ENCODE measurements at regions not wholly inside any gene's neighbourhood (a gene's known extent, or its start where the extent isn't known, plus 50 kb on each side); places are given as distances from the start of the nearest gene placed in this dataset.

DNA sequence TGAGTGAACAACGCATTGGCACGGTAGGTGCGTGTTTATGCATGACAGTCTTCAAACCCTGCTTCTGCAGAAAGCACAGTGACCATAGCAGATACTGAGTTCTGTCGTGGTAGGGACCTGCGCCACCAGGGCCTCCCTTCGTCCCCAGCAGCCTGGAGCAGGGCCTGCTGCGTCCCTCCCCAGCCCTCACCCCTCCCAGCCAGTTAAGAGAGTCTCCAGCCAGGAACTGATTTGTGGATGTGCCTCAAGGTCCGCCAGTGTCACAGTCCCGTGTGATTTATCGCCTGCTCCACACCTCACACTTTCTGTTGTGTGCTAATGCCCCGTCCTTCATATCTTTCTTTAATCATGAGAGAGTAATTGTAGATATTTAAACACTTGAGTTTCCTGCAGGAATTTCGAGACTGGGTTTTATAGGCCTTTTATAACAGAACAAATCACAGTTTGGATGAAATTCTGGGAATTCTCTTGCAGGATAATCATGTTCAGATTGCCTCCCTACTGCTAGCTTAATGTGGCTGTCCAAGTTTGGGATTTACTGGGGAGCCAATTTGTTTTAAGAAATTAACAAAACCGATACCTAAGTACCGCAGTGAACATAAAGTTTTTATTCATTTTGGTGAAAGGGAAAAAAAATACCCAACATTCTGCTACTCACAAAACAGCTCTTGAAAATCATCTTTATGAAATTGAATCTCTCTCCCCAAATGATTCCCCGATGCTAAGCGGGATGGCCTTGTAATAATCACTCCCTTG lies 438.6 kb downstream of the TSHZ3 start:
- Histone ChIP-seq H3K27ac (no peak overlapping the region), H3K9me3 (no peaks in the 10 kb centered on the region), H3K36me3 (no peaks in the 10 kb centered on the region), H3K4me3 (no peak overlapping the region), H3K4me1 (no peaks in the 10 kb centered on the region), H3K27me3 (peaks cover 0 to 7% (median 0%) of the 10 kb centered on the region in 7 donors)
- DNase-seq (no peak), ATAC-seq (no peak)
- WGBS, 2 donors = 77 to 79% methylated on average over 16 of the region's 16 CpGs
- TF ChIP-seq, protein P1, sequence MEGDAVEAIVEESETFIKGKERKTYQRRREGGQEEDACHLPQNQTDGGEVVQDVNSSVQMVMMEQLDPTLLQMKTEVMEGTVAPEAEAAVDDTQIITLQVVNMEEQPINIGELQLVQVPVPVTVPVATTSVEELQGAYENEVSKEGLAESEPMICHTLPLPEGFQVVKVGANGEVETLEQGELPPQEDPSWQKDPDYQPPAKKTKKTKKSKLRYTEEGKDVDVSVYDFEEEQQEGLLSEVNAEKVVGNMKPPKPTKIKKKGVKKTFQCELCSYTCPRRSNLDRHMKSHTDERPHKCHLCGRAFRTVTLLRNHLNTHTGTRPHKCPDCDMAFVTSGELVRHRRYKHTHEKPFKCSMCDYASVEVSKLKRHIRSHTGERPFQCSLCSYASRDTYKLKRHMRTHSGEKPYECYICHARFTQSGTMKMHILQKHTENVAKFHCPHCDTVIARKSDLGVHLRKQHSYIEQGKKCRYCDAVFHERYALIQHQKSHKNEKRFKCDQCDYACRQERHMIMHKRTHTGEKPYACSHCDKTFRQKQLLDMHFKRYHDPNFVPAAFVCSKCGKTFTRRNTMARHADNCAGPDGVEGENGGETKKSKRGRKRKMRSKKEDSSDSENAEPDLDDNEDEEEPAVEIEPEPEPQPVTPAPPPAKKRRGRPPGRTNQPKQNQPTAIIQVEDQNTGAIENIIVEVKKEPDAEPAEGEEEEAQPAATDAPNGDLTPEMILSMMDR (IDR thresholded peaks at IDR 0.05) = no peak
- intact Hi-C loops (cut with DNase I) = no loop called here

DNA sequence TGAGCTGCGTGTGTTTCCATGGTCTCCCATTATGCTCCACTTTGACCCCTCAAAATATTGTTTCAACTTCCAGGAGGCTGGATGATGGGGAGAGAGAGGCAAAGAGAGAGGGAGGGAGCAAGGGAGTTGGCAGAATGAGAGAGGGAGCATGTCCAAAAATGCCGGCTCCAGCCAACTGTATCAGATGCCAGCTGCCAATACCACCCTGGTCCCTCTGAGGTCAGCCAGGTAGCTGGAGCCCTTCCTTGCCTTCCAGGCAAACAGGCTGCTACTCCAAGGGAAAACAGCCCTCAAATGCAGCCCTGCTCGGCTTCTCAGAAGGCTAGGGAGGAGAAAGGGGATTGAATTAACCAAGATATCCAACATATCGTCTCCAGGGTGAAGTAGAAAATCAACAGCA lies 440.0 kb downstream of the TSHZ3 start:
- intact Hi-C loops (cut with DNase I) = loop anchor here in 1 of 10 donors (10.0 kb wide), 1 partner anchor 224 kb away; no protein-coding TSS in a partner anchor
- TF ChIP-seq, protein P1 (IDR thresholded peaks at IDR 0.05) = no peak
- H3K4me3 ChIP-seq = no peak overlapping the region
- no peaks in the 10 kb centered on the region for H3K9me3 ChIP-seq
- DNase-seq (no peak), ATAC-seq (no peak)
- H3K27me3 ChIP-seq = peaks cover 0 to 6% (median 0%) of the 10 kb centered on the region in 7 donors
- H3K4me1 ChIP-seq = no peaks in the 10 kb centered on the region
- 73 to 78% methylated on average over 4 of the region's 4 CpGs for WGBS, 2 donors
- H3K36me3 ChIP-seq = no peaks in the 10 kb centered on the region
- H3K27ac ChIP-seq = no peak overlapping the region

DNA sequence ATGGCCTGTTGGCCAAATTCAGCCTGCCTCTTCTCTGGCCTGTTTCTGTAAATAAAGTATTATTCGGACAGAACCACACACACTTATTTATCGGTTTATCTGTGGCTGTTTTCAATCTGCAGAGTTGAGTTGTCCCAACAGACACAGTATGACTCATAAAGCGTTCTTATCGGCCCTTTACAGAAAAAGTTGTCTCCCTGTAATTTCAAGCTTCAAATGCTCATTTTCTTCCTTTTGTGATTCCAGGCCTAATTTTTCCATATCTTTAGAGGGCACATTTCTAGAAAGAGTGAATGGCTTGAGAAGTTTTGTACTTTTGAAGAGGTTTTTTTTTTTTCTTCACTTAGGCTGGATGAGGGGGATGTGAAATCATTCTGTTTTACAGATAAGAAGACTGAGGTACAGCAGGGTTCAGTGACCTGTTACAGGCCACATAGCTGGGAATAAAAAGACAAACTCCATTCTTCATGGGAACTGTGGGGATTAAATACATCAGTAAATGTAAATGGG lies 440.9 kb downstream of the TSHZ3 start:
- ATAC-seq = no peak
- Histone ChIP-seq H3K4me3 (no peak overlapping the region), H3K36me3 (no peaks in the 10 kb centered on the region), H3K27me3 (peaks cover 0 to 5% (median 0%) of the 10 kb centered on the region in 7 donors), H3K27ac (no peak overlapping the region), H3K4me1 (no peaks in the 10 kb centered on the region), H3K9me3 (no peaks in the 10 kb centered on the region)
- TF ChIP-seq, protein P1 (IDR thresholded peaks at IDR 0.05) = no peak
- no peak for DNase-seq
- intact Hi-C loops (cut with DNase I) = loop anchor here in 1 of 10 donors (10.0 kb wide), 1 partner anchor 224 kb away; no protein-coding TSS in a partner anchor
- 62 to 68% methylated on average over 4 of the region's 4 CpGs for WGBS, 2 donors

DNA sequence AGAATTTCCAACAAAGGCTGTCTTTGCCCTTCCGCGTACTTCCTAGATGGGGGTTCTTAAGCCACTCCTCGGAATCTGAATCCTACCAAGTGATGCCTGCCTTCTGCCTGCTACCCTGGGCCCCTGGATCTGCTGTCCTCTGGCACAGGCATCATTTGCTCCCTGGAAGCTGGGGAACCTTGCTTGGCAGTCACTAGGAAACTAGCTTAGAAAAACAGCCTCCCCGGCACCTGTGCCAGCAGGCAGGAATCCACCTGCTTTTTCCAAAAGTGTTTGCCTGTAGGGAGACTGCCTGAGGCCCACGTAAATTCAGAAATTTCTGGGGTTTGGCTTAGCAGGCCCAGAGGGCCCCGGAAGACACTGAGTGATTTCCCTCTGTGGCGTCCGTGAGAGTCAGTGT lies 442.4 kb downstream of the TSHZ3 start:
- H3K27me3 ChIP-seq = peaks cover 0 to 5% (median 0%) of the 10 kb centered on the region in 7 donors
- DNase-seq = no peak
- H3K9me3 ChIP-seq = no peaks in the 10 kb centered on the region
- TF ChIP-seq, protein P1 (IDR thresholded peaks at IDR 0.05) = no peak
- ATAC-seq = no peak
- no peaks in the 10 kb centered on the region for H3K4me1 ChIP-seq
- no peak overlapping the region for H3K4me3 ChIP-seq
- intact Hi-C loops (cut with DNase I) = loop anchor here in 1 of 10 donors (10.0 kb wide), 1 partner anchor 222 kb away; no protein-coding TSS in a partner anchor
- WGBS, 2 donors = 89 to 90% methylated on average over 8 of the region's 8 CpGs
- H3K36me3 ChIP-seq = no peaks in the 10 kb centered on the region
- no peak overlapping the region for H3K27ac ChIP-seq
